Common myeloid progenitor, CD34-positive (primary cell): ENCODE measurements at regions not wholly inside any gene's neighbourhood (a gene's known extent, or its start where the extent isn't known, plus 50 kb on each side); places are given as distances from the start of the nearest gene placed in this dataset.

Experiments used
- CTCF ChIA-PET: fragments of 350-600 bp; sonication (Branson Sonifier 250); formaldehyde crosslinking; loops from one replicate; lab custom pipeline; 2021; ENCODE audit warnings: antibody characterized with exemption; lab: Charles Lee
- POLR2A ChIA-PET: fragments of 350-600 bp; sonication (Branson Sonifier 250); formaldehyde crosslinking; loops from one replicate; lab custom pipeline; 2021; ENCODE audit warnings: antibody characterized with exemption; lab: Charles Lee
- DNase-seq, 3 donors: peaks; one replicate each; pipeline versions ENCODE4 v3.0.0 to v3.0.0-alpha.2; 2013
- H3K27ac ChIP-seq, 2 experiments: 1 replicate in 1 of 2; 2 replicates in 1 of 2; pipeline ENCODE4 v1.7.0; 2013; ENCODE audit warnings: inconsistent platforms in 2 of 2, low read length in 2 of 2, mild to moderate bottlenecking in 2 of 2, low read depth in 1 of 2, moderate library complexity in 1 of 2; ENCODE audit not compliant: severe bottlenecking in 2 of 2, insufficient read depth in 1 of 2, poor library complexity in 1 of 2
- H3K27me3 ChIP-seq, 5 experiments: replicated peaks in 2 of 5; 1 replicate in 3 of 5; 2 replicates in 2 of 5; pipeline versions ENCODE4 v1.6.1 to v1.7.0; 2013; ENCODE audit warnings: low read length in 4 of 5, mild to moderate bottlenecking in 2 of 5, moderate library complexity in 2 of 5, inconsistent platforms in 1 of 5; ENCODE audit not compliant: insufficient read depth in 5 of 5, control insufficient read depth in 4 of 5
- H3K36me3 ChIP-seq, 4 experiments: 1 replicate in 2 of 4; 2 replicates in 2 of 4; pipeline versions ENCODE4 v1.6.1 to v1.7.0; 2013; ENCODE audit warnings: low read length in 3 of 4, control low read depth in 1 of 4, mild to moderate bottlenecking in 1 of 4; ENCODE audit not compliant: control insufficient read depth in 4 of 4, insufficient read depth in 4 of 4
- H3K4me1 ChIP-seq, 4 experiments: 1 replicate in 3 of 4; 2 replicates in 1 of 4; pipeline versions ENCODE4 v1.6.1 to v1.7.1; 2013; ENCODE audit warnings: low read length in 3 of 4, mild to moderate bottlenecking in 3 of 4, control low read depth in 1 of 4, inconsistent platforms in 1 of 4, moderate library complexity in 1 of 4; ENCODE audit not compliant: control insufficient read depth in 4 of 4, insufficient read depth in 4 of 4; ENCODE audit errors: control extremely low read depth in 1 of 4
- H3K4me3 ChIP-seq, 7 experiments: 1 replicate in 4 of 7; 2 replicates in 3 of 7; pipeline versions ENCODE4 v1.5.1 to v1.7.0; 2013; ENCODE audit warnings: mild to moderate bottlenecking in 7 of 7, low read length in 6 of 7, moderate library complexity in 6 of 7, inconsistent platforms in 2 of 7, low read depth in 2 of 7, control low read depth in 1 of 7; ENCODE audit not compliant: insufficient read depth in 4 of 7, control insufficient read depth in 1 of 7; ENCODE audit errors: extremely low read depth in 1 of 7
- H3K9me3 ChIP-seq, 5 experiments: 1 replicate in 4 of 5; 2 replicates in 1 of 5; pipeline versions ENCODE4 v1.6.1 to v1.7.1; 2013; ENCODE audit warnings: low read length in 4 of 5, mild to moderate bottlenecking in 2 of 5, inconsistent platforms in 1 of 5, low read depth in 1 of 5, moderate library complexity in 1 of 5; ENCODE audit not compliant: control insufficient read depth in 4 of 5, insufficient read depth in 2 of 5; ENCODE audit errors: control extremely low read depth in 1 of 5
- WGBS: methylation state at CpG from one replicate; pipeline ENCODE4 v1.1.5; 2013; ENCODE audit not compliant: insufficient coverage; 5-methylcytosine and 5-hydroxymethylcytosine counted together

GRCh38 chr9:119771341-119771740 is 402.1 kb upstream of the BRINP1 start:
- Histone ChIP-seq H3K27ac (no peak overlapping the region), H3K4me3 (no peak overlapping the region), H3K36me3 (no peaks in the 10 kb centered on the region), H3K9me3 (no peaks in the 10 kb centered on the region), H3K4me1 (no peaks in the 10 kb centered on the region), H3K27me3 (no peaks in the 10 kb centered on the region)
- CTCF ChIA-PET: no interaction called here
- DNase-seq: no peak
- POLR2A ChIA-PET: no interaction called here
- 100% methylated on average over 1 of the region's 1 CpG for WGBS

DNA sequence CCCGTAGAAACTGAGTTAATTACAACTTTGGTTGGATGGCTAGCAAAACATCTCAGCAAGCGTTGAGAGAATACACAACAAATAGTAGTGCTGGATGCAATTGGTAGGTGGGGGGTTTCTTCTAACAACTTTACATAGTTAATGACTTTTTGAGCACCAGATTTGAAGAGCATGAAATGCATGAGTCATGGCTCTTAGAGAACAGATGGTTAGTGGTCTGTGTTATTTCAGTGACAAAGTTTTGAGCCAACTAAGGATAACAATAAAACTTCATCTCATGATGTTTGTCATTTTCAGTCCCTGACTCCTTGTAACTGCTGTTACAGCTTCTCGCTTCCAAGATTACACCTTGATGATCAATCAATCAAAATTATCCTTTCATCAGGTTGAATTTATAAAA is 399.0 kb upstream of the BRINP1 start:
- DNase-seq: no peak
- ChIA-PET POLR2A (no interaction called here), CTCF (no interaction called here)
- H3K4me1 ChIP-seq: no peaks in the 10 kb centered on the region
- no peaks in the 10 kb centered on the region for H3K36me3 ChIP-seq
- no peaks in the 10 kb centered on the region for H3K27me3 ChIP-seq
- WGBS: 100% methylated on average over 1 of the region's 3 CpGs
- no peak overlapping the region for H3K27ac ChIP-seq
- no peak overlapping the region for H3K4me3 ChIP-seq
- H3K9me3 ChIP-seq: no peaks in the 10 kb centered on the region

- Histone ChIP-seq H3K36me3 (no peaks in the 10 kb centered on the region), H3K27me3 (no peaks in the 10 kb centered on the region), H3K4me3 (no peak overlapping the region), H3K4me1 (no peaks in the 10 kb centered on the region), H3K27ac (no peak overlapping the region), H3K9me3 (no peaks in the 10 kb centered on the region)
- ChIA-PET POLR2A (no interaction called here), CTCF (no interaction called here)
- DNase-seq: no peak
- WGBS: 94% methylated on average over 2 of the region's 2 CpGs
These were observed 396.5 kb upstream of the BRINP1 start for GRCh38 chr9:119765632-119766175.

DNA sequence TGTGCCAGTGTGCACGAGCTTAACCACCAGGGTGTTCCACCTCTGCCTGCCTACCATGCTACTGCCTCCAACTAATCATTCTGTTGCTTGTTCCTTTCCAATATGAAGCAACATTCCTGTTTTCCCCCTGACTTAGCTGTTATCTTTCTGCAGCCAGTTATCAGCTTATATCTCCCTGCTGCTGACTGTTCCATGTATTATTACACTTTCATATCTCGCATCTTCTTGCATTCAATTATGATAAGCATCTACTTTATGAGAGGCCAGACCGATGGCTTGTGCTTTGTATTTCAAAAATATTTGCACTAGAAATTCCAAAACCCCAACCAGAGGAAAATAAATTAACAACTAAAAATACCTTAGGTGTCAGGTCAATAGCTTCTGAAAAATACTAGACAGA is 394.0 kb upstream of the BRINP1 start:
- no peak overlapping the region for H3K4me3 ChIP-seq
- no peak for DNase-seq
- H3K27me3 ChIP-seq: no peaks in the 10 kb centered on the region
- 63% methylated on average over 1 of the region's 3 CpGs for WGBS
- no peaks in the 10 kb centered on the region for H3K4me1 ChIP-seq
- no peaks in the 10 kb centered on the region for H3K9me3 ChIP-seq
- ChIA-PET CTCF (no interaction called here), POLR2A (no interaction called here)
- H3K36me3 ChIP-seq: no peaks in the 10 kb centered on the region
- no peak overlapping the region for H3K27ac ChIP-seq

DNA sequence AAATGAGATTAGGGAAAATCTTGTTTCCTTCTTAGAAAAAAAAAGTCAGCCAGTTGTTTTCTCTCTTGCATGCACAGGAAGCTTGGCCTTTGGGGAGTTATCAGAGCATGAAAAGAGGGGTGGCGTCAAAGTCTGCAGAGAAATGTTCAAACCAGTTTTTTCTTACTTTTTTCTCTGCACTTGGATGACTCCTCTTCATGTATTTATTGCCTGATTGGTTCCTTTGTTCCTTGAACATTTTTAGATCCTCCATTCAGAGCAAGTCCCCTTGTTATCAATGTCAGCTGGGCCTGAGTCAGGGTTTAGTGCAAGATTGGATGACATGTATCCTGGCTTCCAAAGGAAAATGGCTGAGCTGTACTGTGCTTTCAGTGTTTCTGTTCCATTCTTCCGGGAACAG is 392.6 kb upstream of the BRINP1 start:
- H3K4me1 ChIP-seq: no peaks in the 10 kb centered on the region
- H3K36me3 ChIP-seq: no peaks in the 10 kb centered on the region
- H3K9me3 ChIP-seq: no peaks in the 10 kb centered on the region
- ChIA-PET POLR2A (no interaction called here), CTCF (no interaction called here)
- DNase-seq: no peak
- no peak overlapping the region for H3K4me3 ChIP-seq
- WGBS: 86% methylated on average over 1 of the region's 2 CpGs
- no peak overlapping the region for H3K27ac ChIP-seq
- H3K27me3 ChIP-seq: no peaks in the 10 kb centered on the region

GRCh38 chr9:119758990-119759389 is 389.8 kb upstream of the BRINP1 start:
- Histone ChIP-seq H3K4me3 (no peak overlapping the region), H3K27me3 (no peaks in the 10 kb centered on the region), H3K9me3 (peaks cover 0 to 2% (median 0%) of the 10 kb centered on the region in 5 experiments), H3K4me1 (no peaks in the 10 kb centered on the region), H3K27ac (no peak overlapping the region), H3K36me3 (no peaks in the 10 kb centered on the region)
- WGBS: 43% methylated on average over 3 of the region's 5 CpGs
- no peak for DNase-seq
- POLR2A ChIA-PET: no interaction called here
- CTCF ChIA-PET: no interaction called here

GRCh38 chr9:119758241-119758640 is 389.0 kb upstream of the BRINP1 start:
- CTCF ChIA-PET: no interaction called here

More at GRCh38 chr9:119758241-119758640, 389.0 kb upstream of the BRINP1 start:
- DNase-seq: no peak
- Histone ChIP-seq H3K36me3 (no peaks in the 10 kb centered on the region), H3K27me3 (no peaks in the 10 kb centered on the region), H3K9me3 (peaks cover 0 to 2% (median 0%) of the 10 kb centered on the region in 5 experiments), H3K4me1 (no peaks in the 10 kb centered on the region), H3K4me3 (no peak overlapping the region), H3K27ac (no peak overlapping the region)
- POLR2A ChIA-PET: no interaction called here
- 66% methylated on average over 2 of the region's 3 CpGs for WGBS
